ENCODE measurements at regions not wholly inside any gene's neighbourhood (a gene's known extent, or its start where the extent isn't known, plus 50 kb on each side); places are given as distances from the start of the nearest gene placed in this dataset.
"Not testable (repeated sequence)": the region's sequence is repeated elsewhere in the genome, so short reads cannot be mapped to it uniquely, and the experiment has no call there.

DNA sequence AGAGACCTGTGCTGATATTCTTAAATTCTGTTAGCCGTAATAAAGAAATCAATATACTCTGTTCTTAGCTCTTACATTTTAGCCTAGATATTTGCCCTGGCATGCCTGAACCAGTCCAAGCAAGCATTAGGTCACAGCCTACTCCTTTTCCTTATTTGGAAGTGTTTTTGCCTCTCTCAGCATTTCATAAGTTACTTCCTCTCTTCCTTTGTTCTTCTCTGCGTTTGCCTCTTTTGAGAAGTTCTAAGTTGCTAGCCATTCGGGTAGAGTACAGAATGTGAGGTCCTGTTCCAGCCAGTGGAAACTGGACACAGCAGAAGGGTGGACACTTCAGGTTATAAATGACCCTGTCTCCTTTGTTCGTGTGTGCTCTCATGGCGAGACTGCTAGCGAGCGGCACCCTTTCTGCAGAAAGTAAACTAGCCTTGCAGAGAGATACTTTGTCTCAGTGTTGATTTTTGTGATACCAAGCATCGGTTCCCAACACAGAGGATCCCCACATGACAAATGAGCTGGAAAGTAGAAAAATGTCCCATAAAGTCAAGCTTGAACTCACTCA, 75.0 kb upstream of the FAM153A start:
- DNase-seq (ENCODE audit: low read depth), result not testable (repeated sequence)

DNA sequence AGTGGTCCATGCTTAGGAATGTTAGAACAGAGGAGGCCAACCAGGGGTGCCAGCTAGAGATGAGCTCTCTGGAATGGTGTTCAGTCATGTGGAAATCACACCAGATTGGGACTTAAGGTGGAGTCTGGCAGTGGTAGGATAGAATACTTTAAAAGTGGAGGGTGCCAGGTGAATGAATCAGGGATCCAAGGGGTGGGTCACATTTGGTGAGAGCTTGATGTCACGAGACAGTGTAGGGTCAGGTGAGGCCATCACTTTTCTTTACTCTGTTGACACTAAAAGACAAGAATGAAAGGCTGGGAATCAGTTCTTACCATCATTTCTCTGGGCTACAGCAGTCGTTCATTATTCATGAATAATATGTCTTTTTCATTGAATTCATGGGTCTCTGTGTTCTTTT, 73.8 kb upstream of the FAM153A start:
- DNase-seq (ENCODE audit: low read depth), result not testable (repeated sequence)

DNA sequence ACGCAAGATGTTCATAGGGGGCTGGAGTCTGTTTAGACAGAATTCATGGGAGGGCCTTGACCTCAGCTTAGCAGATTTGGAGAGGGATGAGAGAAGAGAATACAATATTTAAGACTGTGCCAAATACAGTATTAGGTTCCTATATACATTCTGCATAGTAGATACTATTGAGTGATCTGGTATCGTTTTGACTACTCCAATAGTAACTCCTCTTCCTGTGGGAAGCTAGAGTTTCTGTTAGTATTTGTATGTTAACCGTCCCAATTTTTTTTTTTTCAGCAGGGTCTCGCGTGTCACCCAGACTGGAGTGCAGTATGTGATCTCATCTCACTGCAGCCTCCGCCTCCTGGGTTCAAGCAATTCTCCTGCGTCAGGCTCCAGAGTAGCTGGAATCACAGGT, 65.2 kb upstream of the FAM153A start:
- not testable (repeated sequence) for DNase-seq (ENCODE audit: low read depth)

DNA sequence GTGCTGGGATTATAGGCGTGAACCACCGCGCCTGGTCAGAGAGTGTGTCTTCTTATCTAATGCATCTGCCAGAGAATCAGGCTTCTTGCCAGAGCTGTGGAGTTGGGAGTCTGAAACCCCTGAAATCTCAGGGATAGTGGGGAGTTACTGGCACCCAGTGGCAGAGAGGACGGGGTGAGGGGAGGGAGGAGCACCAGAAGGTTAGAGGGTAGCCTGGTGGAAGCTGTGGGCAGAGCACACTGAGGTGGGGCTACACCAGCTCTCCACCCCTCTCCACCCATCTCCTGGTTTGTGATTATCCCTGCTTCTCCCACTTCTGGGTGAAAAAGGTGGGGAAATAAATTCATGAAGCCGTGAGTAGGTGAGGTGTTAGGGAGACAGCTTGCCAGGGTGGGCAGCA, 63.9 kb upstream of the FAM153A start:
- DNase-seq (ENCODE audit: low read depth), result not testable (repeated sequence)

DNA sequence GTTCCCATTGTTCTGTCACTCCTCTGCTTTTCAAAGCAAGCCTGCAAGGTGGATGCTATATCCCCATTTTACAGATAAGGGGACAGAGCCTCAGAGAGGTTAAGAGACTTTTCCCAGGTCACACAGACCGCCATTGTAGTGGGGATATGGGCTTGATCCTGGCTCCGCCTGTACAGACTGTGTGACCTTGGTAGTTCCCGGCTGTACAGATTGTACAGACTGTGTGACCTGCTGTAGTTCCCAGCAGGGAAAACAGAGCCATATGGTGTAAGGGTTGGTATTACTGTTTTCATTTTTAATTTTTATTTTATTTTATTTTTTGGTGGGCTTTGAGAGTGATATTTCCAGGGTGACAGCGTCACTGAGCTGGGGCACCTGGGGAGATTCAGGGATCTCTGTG, 63.2 kb upstream of the FAM153A start:
- not testable (repeated sequence) for DNase-seq (ENCODE audit: low read depth)

DNA sequence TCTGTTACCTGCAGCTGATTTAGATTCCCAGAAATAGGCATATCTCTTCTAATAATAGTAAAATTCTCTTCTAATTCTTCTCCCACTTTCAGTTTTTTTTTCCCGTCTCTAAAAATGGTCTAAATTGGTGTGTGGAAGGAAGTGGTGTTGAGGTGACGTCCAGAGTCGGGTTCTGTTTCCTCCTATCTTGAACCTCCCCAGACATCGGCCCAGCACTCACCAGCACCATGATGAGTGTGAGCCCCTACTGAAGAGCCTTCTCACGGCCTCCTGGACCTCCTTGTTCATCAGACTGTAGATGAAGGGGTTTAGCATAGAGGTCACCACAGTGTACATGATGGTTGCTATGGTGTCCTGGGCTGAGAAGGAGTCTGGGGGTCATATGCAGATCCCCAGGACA, 53.5 kb upstream of the FAM153A start:
- not testable (repeated sequence) for DNase-seq (ENCODE audit: low read depth)
